Smooth muscle cell (in vitro differentiated cells): ENCODE measurements at regions not wholly inside any gene's neighbourhood (a gene's known extent, or its start where the extent isn't known, plus 50 kb on each side); places are given as distances from the start of the nearest gene placed in this dataset.

Source experiments
- DNase-seq: peaks from one replicate; lab custom pipeline; 2025; ENCODE audit not compliant: unreplicated experiment; lab: John Stamatoyannopoulos, UW
- H2AFZ ChIP-seq: fragments of 200-600 bp; sonication (generic); 2 replicates; pipeline ENCODE4 v1.6.0; 2016; ENCODE audit warnings: antibody characterized with exemption, low read depth, mild to moderate bottlenecking
- H3F3A ChIP-seq: fragments of 200-600 bp; sonication (generic); 2 replicates; pipeline ENCODE4 v1.6.0; 2017; ENCODE audit warnings: antibody characterized with exemption, low read depth
- H3K27ac ChIP-seq: fragments of 200-600 bp; sonication (generic); 2 replicates; pipeline ENCODE4 v1.5.1; 2016; ENCODE audit warnings: low read depth, mild to moderate bottlenecking
- H3K27me3 ChIP-seq: fragments of 200-600 bp; sonication (generic); 2 replicates; pipeline ENCODE4 v1.6.1; 2016; ENCODE audit warnings: low read depth, mild to moderate bottlenecking
- H3K36me3 ChIP-seq: fragments of 200-600 bp; sonication (generic); 2 replicates; pipeline ENCODE4 v1.5.1; 2016; ENCODE audit warnings: low read depth
- H3K4me1 ChIP-seq: fragments of 200-600 bp; sonication (generic); 2 replicates; pipeline ENCODE4 v1.5.1; 2016; ENCODE audit warnings: low read depth
- H3K4me2 ChIP-seq: fragments of 200-600 bp; sonication (generic); 2 replicates; pipeline ENCODE4 v1.6.0; 2016; ENCODE audit warnings: mild to moderate bottlenecking
- H3K4me3 ChIP-seq: fragments of 200-600 bp; sonication (generic); 2 replicates; pipeline ENCODE4 v1.5.1; 2016; ENCODE audit warnings: mild to moderate bottlenecking
- H3K79me2 ChIP-seq: fragments of 200-600 bp; sonication (generic); 2 replicates; pipeline ENCODE4 v1.6.0; 2016; ENCODE audit warnings: low read depth, mild to moderate bottlenecking
- H3K9ac ChIP-seq: fragments of 200-600 bp; sonication (generic); 2 replicates; pipeline ENCODE4 v1.6.0; 2016; ENCODE audit warnings: low read depth
- H3K9me3 ChIP-seq: fragments of 200-600 bp; sonication (generic); replicated peaks from 2 replicates; pipeline ENCODE4 v1.5.1; 2016; ENCODE audit warnings: low read depth
- H4K20me1 ChIP-seq: fragments of 200-600 bp; sonication (generic); 2 replicates; pipeline ENCODE4 v1.6.0; 2016; ENCODE audit warnings: low read depth
- CTCF ChIP-seq: fragments of 200-600 bp; sonication (generic); IDR thresholded peaks from 2 replicates; pipeline ENCODE4 v1.5.1; 2017; ENCODE audit warnings: borderline replicate concordance, mild to moderate bottlenecking, antibody characterized with exemption; ENCODE audit not compliant: insufficient read depth, poor library complexity, severe bottlenecking
- WGBS: methylation state at CpG from one replicate; pipeline ENCODE4 v1.1.7; 2016; ENCODE audit warnings: low lambda C conversion rate; 5-methylcytosine and 5-hydroxymethylcytosine counted together

GRCh38 chr6:2510316-2510715, 240.4 kb downstream of the MYLK4 start:
- Histone ChIP-seq H3K27ac (no peak overlapping the region), H3K4me3 (no peak overlapping the region), H3K36me3 (no peaks in the 10 kb centered on the region), H3K9me3 (no peaks in the 10 kb centered on the region), H3K4me2 (no peak overlapping the region), H3K79me2 (no peaks in the 10 kb centered on the region), H3K4me1 (no peaks in the 10 kb centered on the region), H3F3A (no peaks in the 10 kb centered on the region), H3K27me3 (no peaks in the 10 kb centered on the region), H2AFZ (no peak overlapping the region), H4K20me1 (no peaks in the 10 kb centered on the region), H3K9ac (no peak overlapping the region)
- TF ChIP-seq CTCF = no peak
- WGBS = 90% methylated on average over 13 of the region's 13 CpGs
- no peak for DNase-seq

- Histone ChIP-seq H3K36me3 (no peaks in the 10 kb centered on the region), H3K9me3 (no peaks in the 10 kb centered on the region), H3K27ac (no peak overlapping the region), H3K9ac (no peak overlapping the region), H3F3A (no peaks in the 10 kb centered on the region), H3K27me3 (no peaks in the 10 kb centered on the region), H3K79me2 (no peaks in the 10 kb centered on the region), H4K20me1 (no peaks in the 10 kb centered on the region), H3K4me1 (no peaks in the 10 kb centered on the region), H2AFZ (no peak overlapping the region), H3K4me3 (no peak overlapping the region), H3K4me2 (no peak overlapping the region)
- 88% methylated on average over 16 of the region's 16 CpGs for WGBS
- DNase-seq = no peak
- TF ChIP-seq CTCF = no peak
Observed at GRCh38 chr6:2509711-2510110, 241.0 kb downstream of the MYLK4 start.

- no peaks in the 10 kb centered on the region for H3K9me3 ChIP-seq
- no peak for TF ChIP-seq CTCF
- H3K79me2 ChIP-seq = no peaks in the 10 kb centered on the region
- H3K36me3 ChIP-seq = no peaks in the 10 kb centered on the region
- 85% methylated on average over 3 of the region's 3 CpGs for WGBS
- DNase-seq = no peak
- no peak overlapping the region for H3K9ac ChIP-seq
- H3K27me3 ChIP-seq = no peaks in the 10 kb centered on the region
- H2AFZ ChIP-seq = no peak overlapping the region
- H3K4me3 ChIP-seq = no peak overlapping the region
- H3F3A ChIP-seq = no peaks in the 10 kb centered on the region
- H3K27ac ChIP-seq = no peak overlapping the region
- H3K4me2 ChIP-seq = no peak overlapping the region
- no peaks in the 10 kb centered on the region for H3K4me1 ChIP-seq
- no peaks in the 10 kb centered on the region for H4K20me1 ChIP-seq
Observed at GRCh38 chr6:2508071-2508470, 242.7 kb downstream of the MYLK4 start.

- Histone ChIP-seq H3K36me3 (no peaks in the 10 kb centered on the region), H3K4me2 (no peak overlapping the region), H3K27ac (no peak overlapping the region), H3K27me3 (no peaks in the 10 kb centered on the region), H2AFZ (no peak overlapping the region), H3K79me2 (no peaks in the 10 kb centered on the region), H4K20me1 (no peaks in the 10 kb centered on the region), H3K4me3 (no peak overlapping the region), H3K9me3 (no peaks in the 10 kb centered on the region), H3K4me1 (no peaks in the 10 kb centered on the region), H3F3A (no peaks in the 10 kb centered on the region), H3K9ac (no peak overlapping the region)
- no peak for DNase-seq
- WGBS = 84% methylated on average over 3 of the region's 3 CpGs
- TF ChIP-seq CTCF = no peak
Observed at GRCh38 chr6:2507521-2508037, 243.1 kb downstream of the MYLK4 start.
